SK-N-SH (cell line): ENCODE measurements at regions not wholly inside any gene's neighbourhood (a gene's known extent, or its start where the extent isn't known, plus 50 kb on each side); places are given as distances from the start of the nearest gene placed in this dataset.

Experiments
- CTCF ChIA-PET: fragments of 300-600, 350-600 bp; formaldehyde crosslinking; extraction: SDS; loops from one replicate; lab custom pipeline; 2021; lab: Yijun Ruan, JAX
- POLR2A ChIA-PET: fragments of 350-600 bp; sonication (Branson Sonifier 250); formaldehyde crosslinking; extraction: SDS; loops from one replicate; lab custom pipeline; 2020; ENCODE audit warnings: antibody characterized with exemption, inconsistent platforms; lab: Yijun Ruan, JAX
- DNase-seq: peaks from one replicate; pipeline ENCODE4 v3.0.0; 2012
- H2AFZ ChIP-seq: fragments of 200-600 bp; sonication (generic); 2 replicates; pipeline ENCODE4 v1.8.1; 2016; ENCODE audit warnings: antibody characterized with exemption, mild to moderate bottlenecking, low read depth
- H3F3A ChIP-seq: fragments of 200-600 bp; sonication (generic); replicated peaks from 2 replicates; pipeline ENCODE3; 2016; ENCODE audit warnings: antibody characterized with exemption, mild to moderate bottlenecking; ENCODE audit not compliant: insufficient read depth
- H3K27ac ChIP-seq, 2 experiments: fragments of 200-500 bp in 1 of 2; fragments of 200-600 bp in 1 of 2; sonication (Bioruptor generic) in 1 of 2; sonication (generic), shearing (Covaris generic) in 1 of 2; 2 replicates each; pipeline versions ENCODE4 v1.5.1 to v1.6.1; 2014 to 2016; ENCODE audit warnings: low read depth in 2 of 2, inconsistent platforms in 1 of 2, low read length in 1 of 2, mild to moderate bottlenecking in 1 of 2, mixed read lengths in 1 of 2
- H3K27me3 ChIP-seq: fragments of 200-600 bp; sonication (generic), shearing (Covaris generic); 2 replicates; pipeline ENCODE4 v1.6.1; 2016; ENCODE audit warnings: mixed run types; ENCODE audit not compliant: insufficient read depth
- H3K36me3 ChIP-seq, 2 experiments: fragments of 200-500 bp in 1 of 2; fragments of 200-600 bp in 1 of 2; sonication (Bioruptor generic) in 1 of 2; sonication (generic) in 1 of 2; replicated peaks in 1 of 2; 2 replicates each; pipeline versions ENCODE3 to v1.5.1; 2014 to 2016; ENCODE audit warnings: low read length in 1 of 2, mild to moderate bottlenecking in 1 of 2; ENCODE audit not compliant: insufficient read depth in 2 of 2, control insufficient read depth in 1 of 2
- H3K4me1 ChIP-seq, 2 experiments: fragments of 200-500 bp in 1 of 2; fragments of 200-600 bp in 1 of 2; sonication (Bioruptor generic) in 1 of 2; sonication (generic), shearing (Covaris generic) in 1 of 2; 2 replicates each; pipeline versions ENCODE4 v1.5.1 to v1.6.1; 2014 to 2016; ENCODE audit warnings: low read depth in 1 of 2, low read length in 1 of 2, mixed run types in 1 of 2; ENCODE audit not compliant: insufficient read depth in 2 of 2, control insufficient read depth in 1 of 2
- H3K4me2 ChIP-seq: fragments of 200-600 bp; sonication (generic), shearing (Covaris generic); 2 replicates; pipeline ENCODE4 v1.6.1; 2017; ENCODE audit warnings: mixed run types
- H3K4me3 ChIP-seq, 2 experiments: fragments of 200-500 bp in 1 of 2; fragments of 200-600 bp in 1 of 2; sonication (Bioruptor generic) in 1 of 2; sonication (generic), shearing (Covaris generic) in 1 of 2; 2 replicates each; pipeline versions ENCODE4 v1.5.1 to v1.8.1; 2014 to 2016; ENCODE audit warnings: low read depth in 2 of 2, inconsistent platforms in 1 of 2, low read length in 1 of 2, mild to moderate bottlenecking in 1 of 2, mixed read lengths in 1 of 2, moderate library complexity in 1 of 2
- H3K79me2 ChIP-seq: fragments of 200-600 bp; sonication (generic); 2 replicates; pipeline ENCODE4 v1.8.1; 2017; ENCODE audit warnings: mild to moderate bottlenecking; ENCODE audit not compliant: insufficient read depth
- H3K9ac ChIP-seq: fragments of 200-600 bp; sonication (generic); 2 replicates; pipeline ENCODE4 v1.6.1; 2017; ENCODE audit warnings: mixed run types
- H3K9me2 ChIP-seq: fragments of 200-600 bp; sonication (generic); 2 replicates; pipeline ENCODE4 v1.6.1; 2017; ENCODE audit warnings: mixed run types
- H3K9me3 ChIP-seq: fragments of 200-600 bp; sonication (generic); 2 replicates; pipeline ENCODE4 v1.6.1; 2017; ENCODE audit warnings: mixed run types, mild to moderate bottlenecking, moderate library complexity
- H4K20me1 ChIP-seq: fragments of 200-600 bp; sonication (generic); 2 replicates; pipeline ENCODE4 v1.6.1; 2017; ENCODE audit warnings: mild to moderate bottlenecking, mixed run types; ENCODE audit not compliant: insufficient read depth
- ELF1 ChIP-seq: IDR thresholded peaks from 2 replicates; pipeline ENCODE4 v1.4.0; 2012
- FOSL2 ChIP-seq: IDR thresholded peaks from 2 replicates; pipeline ENCODE4 v1.4.0; 2012; ENCODE audit warnings: low read depth, mild to moderate bottlenecking, moderate library complexity, borderline replicate concordance
- FOXJ3 ChIP-seq: sonication (generic); formaldehyde crosslinking; IDR thresholded peaks from 2 replicates; pipeline ENCODE4 v1.5.1; 2020; ENCODE audit warnings: mild to moderate bottlenecking, missing genetic modification reagents
- FOXM1 ChIP-seq: IDR thresholded peaks from 2 replicates; pipeline ENCODE4 v1.4.0; 2012; ENCODE audit warnings: low read depth, mild to moderate bottlenecking
- GABPA ChIP-seq: IDR thresholded peaks from 2 replicates; pipeline ENCODE4 v1.4.0; 2012; ENCODE audit warnings: low read depth, mild to moderate bottlenecking
- NFIC ChIP-seq: IDR thresholded peaks from 2 replicates; pipeline ENCODE4 v1.4.0; 2012; ENCODE audit warnings: borderline replicate concordance
- NRF1 ChIP-seq: IDR thresholded peaks from 2 replicates; pipeline ENCODE4 v1.6.1; 2012; ENCODE audit warnings: low read depth, mild to moderate bottlenecking, low read length
- POLR2AphosphoS5 ChIP-seq: IDR thresholded peaks from 2 replicates; pipeline ENCODE4 v1.6.1; 2012; ENCODE audit warnings: low read depth, low read length
- RAD21 ChIP-seq: IDR thresholded peaks from 2 replicates; pipeline ENCODE4 v1.6.1; 2012; ENCODE audit warnings: mild to moderate bottlenecking, low read length
- RCOR1 ChIP-seq: fragments of 150-350 bp; IDR thresholded peaks from 2 replicates; pipeline ENCODE4 v1.6.1; 2017; ENCODE audit warnings: antibody characterized with exemption, low read length
- RXRA ChIP-seq: IDR thresholded peaks from 2 replicates; pipeline ENCODE4 v1.4.0; 2012; ENCODE audit warnings: low read depth, mild to moderate bottlenecking, borderline replicate concordance
- SMC3 ChIP-seq: IDR thresholded peaks from 2 replicates; pipeline ENCODE4 v1.6.1; 2012; ENCODE audit warnings: low read depth, low read length, improper control_type of control experiment
- TAF1 ChIP-seq: IDR thresholded peaks from 2 replicates; pipeline ENCODE4 v1.6.1; 2012; ENCODE audit warnings: low read depth, mild to moderate bottlenecking, low read length, moderate library complexity, borderline replicate concordance
- TEAD4 ChIP-seq: IDR thresholded peaks from 2 replicates; pipeline ENCODE4 v1.4.0; 2012; ENCODE audit warnings: mild to moderate bottlenecking, borderline replicate concordance; ENCODE audit not compliant: insufficient read depth
- WGBS: methylation state at CpG from one replicate; pipeline ENCODE4 v1.1.6; 2017; ENCODE audit warnings: low lambda C conversion rate; 5-methylcytosine and 5-hydroxymethylcytosine counted together
- TF ChIP-seq, protein P1 (sequence below): IDR thresholded peaks from 2 replicates; pipeline ENCODE4 v1.4.0; 2012; ENCODE audit warnings: low read depth, borderline replicate concordance
- TF ChIP-seq, protein P2 (sequence below): fragments of 200-600 bp; sonication (generic); IDR thresholded peaks from 2 replicates; pipeline ENCODE4 v1.6.1; 2017; ENCODE audit warnings: antibody characterized with exemption, mild to moderate bottlenecking, moderate library complexity

DNA sequence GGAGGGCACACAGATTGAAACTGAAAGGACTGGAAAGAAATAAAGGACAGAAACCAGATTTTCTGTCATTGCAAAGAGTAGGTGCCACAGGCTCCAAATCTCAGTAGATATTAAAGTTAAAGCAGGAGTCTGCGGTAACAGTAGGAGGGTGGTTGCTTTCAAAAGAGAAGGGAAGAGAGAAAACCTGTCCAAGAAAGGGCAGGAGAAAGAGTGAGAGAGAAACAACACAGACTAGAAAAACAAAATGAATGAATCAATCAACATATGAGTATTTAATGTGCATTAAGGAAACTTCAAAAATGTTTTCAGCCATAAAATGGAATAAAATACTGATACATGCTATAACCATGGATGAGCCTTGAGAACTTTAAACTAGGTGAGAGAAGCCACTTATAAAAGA, 143.1 kb upstream of the CTAGE1 start (continued):
- TF ChIP-seq GABPA = no peak
- TF ChIP-seq TAF1 = no peak

DNA sequence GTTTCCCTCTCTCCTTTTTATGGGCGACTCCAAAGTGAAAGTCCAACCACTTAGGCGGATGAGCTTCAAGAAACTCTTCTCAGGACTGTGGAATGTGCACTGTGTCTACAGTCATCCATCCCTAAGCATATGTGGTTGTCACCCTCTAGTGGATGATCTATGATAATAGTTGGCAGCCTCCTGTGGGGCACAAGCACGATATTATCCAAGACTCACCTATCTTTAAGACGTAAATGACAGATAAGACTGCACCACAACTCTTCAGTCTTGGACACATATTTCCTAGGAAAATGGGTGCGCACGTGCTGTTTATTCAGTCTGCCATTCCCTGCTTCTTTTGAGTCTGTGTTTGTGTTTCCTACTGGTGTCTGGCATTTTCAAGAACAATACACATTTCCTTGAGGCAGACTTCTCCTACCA, 145.5 kb upstream of the CTAGE1 start:
- peak overlapping the region in 1 of 2 experiments; percentile 36; a peak in 1 of 4 replicates for H3K4me3 ChIP-seq
- H3K27ac ChIP-seq = no peak overlapping the region
- H3K79me2 ChIP-seq = no peaks in the 10 kb centered on the region
- no peak overlapping the region for H3K9ac ChIP-seq
- WGBS = 3% methylated on average over 6 of the region's 6 CpGs
- no peaks in the 10 kb centered on the region for H3K36me3 ChIP-seq
- H3K4me1 ChIP-seq = peaks cover 9 to 12% of the 10 kb centered on the region in 2 experiments; a peak in 3 of 4 replicates
- no peaks in the 10 kb centered on the region for H3F3A ChIP-seq
- POLR2A ChIA-PET = no interaction called here
- no peaks in the 10 kb centered on the region for H3K9me3 ChIP-seq
- no peak overlapping the region for H2AFZ ChIP-seq
- CTCF ChIA-PET = interaction anchor here (0.6 to 1.2 kb wide), 3 partner anchors 11 to 81 kb away, joined by 3 read pairs; no protein-coding TSS in a partner anchor
- peak overlapping the region; percentile 29; the same call in 1 of the 2 replicates for H3K4me2 ChIP-seq
- peak; percentile 56 for DNase-seq
- H4K20me1 ChIP-seq = no peaks in the 10 kb centered on the region
- no peaks in the 10 kb centered on the region for H3K9me2 ChIP-seq
- H3K27me3 ChIP-seq = peaks cover 43% of the 10 kb centered on the region
- TF ChIP-seq ELF1 (no peak), FOSL2 (no peak), RAD21 (peak; percentile 80), FOXM1 (no peak), NFIC (0 out of 2 replicates have a peak, but pooled peaks have one; percentile 22), TEAD4 (no peak), FOXJ3 (CRISPR knock-in tag) (no peak), SMC3 (peak; percentile 69), NRF1 (no peak), RXRA (no peak), RCOR1 (no peak), POLR2AphosphoS5 (no peak)
- TF ChIP-seq, protein P1, sequence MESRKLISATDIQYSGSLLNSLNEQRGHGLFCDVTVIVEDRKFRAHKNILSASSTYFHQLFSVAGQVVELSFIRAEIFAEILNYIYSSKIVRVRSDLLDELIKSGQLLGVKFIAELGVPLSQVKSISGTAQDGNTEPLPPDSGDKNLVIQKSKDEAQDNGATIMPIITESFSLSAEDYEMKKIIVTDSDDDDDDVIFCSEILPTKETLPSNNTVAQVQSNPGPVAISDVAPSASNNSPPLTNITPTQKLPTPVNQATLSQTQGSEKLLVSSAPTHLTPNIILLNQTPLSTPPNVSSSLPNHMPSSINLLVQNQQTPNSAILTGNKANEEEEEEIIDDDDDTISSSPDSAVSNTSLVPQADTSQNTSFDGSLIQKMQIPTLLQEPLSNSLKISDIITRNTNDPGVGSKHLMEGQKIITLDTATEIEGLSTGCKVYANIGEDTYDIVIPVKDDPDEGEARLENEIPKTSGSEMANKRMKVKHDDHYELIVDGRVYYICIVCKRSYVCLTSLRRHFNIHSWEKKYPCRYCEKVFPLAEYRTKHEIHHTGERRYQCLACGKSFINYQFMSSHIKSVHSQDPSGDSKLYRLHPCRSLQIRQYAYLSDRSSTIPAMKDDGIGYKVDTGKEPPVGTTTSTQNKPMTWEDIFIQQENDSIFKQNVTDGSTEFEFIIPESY = no peak
- TF ChIP-seq, protein P2, sequence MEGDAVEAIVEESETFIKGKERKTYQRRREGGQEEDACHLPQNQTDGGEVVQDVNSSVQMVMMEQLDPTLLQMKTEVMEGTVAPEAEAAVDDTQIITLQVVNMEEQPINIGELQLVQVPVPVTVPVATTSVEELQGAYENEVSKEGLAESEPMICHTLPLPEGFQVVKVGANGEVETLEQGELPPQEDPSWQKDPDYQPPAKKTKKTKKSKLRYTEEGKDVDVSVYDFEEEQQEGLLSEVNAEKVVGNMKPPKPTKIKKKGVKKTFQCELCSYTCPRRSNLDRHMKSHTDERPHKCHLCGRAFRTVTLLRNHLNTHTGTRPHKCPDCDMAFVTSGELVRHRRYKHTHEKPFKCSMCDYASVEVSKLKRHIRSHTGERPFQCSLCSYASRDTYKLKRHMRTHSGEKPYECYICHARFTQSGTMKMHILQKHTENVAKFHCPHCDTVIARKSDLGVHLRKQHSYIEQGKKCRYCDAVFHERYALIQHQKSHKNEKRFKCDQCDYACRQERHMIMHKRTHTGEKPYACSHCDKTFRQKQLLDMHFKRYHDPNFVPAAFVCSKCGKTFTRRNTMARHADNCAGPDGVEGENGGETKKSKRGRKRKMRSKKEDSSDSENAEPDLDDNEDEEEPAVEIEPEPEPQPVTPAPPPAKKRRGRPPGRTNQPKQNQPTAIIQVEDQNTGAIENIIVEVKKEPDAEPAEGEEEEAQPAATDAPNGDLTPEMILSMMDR = peak; percentile 84
